ENCODE measurements at regions not wholly inside any gene's neighbourhood (a gene's known extent, or its start where the extent isn't known, plus 50 kb on each side); places are given as distances from the start of the nearest gene placed in this dataset.

DNA sequence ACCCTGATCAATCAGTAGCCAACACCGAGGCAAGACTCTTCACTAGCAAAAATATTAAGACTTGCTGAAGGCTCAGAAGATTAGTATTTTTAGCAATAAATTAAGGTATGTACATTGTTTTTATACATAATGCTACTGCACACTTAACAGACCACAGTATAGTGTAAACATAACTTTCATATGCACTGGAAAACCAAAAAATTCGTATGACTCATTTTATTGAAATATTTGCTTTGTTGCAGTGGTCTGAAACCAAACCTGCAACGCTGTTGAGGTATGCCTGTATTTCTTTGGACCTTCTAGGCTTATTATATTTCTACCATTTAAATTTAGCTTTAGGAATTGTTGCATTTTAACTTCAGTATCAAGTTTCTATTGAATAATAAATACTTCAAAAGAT is 65.8 kb upstream of the BCL9 start:
- H3K4me1 ChIP-seq: no peaks in the 10 kb centered on the region
- no peak for TF ChIP-seq POLR2A (IDR thresholded peaks at IDR 0.05)
- TF ChIP-seq, protein P1, sequence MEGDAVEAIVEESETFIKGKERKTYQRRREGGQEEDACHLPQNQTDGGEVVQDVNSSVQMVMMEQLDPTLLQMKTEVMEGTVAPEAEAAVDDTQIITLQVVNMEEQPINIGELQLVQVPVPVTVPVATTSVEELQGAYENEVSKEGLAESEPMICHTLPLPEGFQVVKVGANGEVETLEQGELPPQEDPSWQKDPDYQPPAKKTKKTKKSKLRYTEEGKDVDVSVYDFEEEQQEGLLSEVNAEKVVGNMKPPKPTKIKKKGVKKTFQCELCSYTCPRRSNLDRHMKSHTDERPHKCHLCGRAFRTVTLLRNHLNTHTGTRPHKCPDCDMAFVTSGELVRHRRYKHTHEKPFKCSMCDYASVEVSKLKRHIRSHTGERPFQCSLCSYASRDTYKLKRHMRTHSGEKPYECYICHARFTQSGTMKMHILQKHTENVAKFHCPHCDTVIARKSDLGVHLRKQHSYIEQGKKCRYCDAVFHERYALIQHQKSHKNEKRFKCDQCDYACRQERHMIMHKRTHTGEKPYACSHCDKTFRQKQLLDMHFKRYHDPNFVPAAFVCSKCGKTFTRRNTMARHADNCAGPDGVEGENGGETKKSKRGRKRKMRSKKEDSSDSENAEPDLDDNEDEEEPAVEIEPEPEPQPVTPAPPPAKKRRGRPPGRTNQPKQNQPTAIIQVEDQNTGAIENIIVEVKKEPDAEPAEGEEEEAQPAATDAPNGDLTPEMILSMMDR (IDR thresholded peaks at IDR 0.05): no peak
- H3K27me3 ChIP-seq: no peaks in the 10 kb centered on the region
- no peak overlapping the region for H3K27ac ChIP-seq
- intact Hi-C loops (cut with DNase I; ENCODE audit: low total_unique reads): no loop called here
- H3K9me3 ChIP-seq: no peaks in the 10 kb centered on the region
- no peak for DNase-seq
- H3K36me3 ChIP-seq: no peaks in the 10 kb centered on the region
- H3K4me3 ChIP-seq: no peak overlapping the region

DNA sequence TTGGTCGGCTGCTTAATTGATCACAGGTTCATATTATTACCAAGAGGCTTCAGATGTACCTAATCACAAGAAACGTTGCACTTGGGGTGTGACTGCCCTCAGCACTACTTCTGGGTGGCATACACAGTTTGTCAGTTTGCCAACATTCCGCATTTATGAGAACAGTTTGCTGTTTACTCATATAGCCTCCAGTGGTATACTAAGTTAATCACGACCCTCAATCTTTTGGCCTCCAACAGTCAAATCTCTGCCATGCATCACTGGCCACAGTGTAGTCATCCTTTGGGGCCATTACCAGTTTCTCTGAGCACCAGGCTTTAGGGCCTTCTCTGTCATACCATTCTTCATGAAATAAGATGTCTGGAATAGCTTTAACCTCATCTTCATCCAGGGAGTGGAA is 62.8 kb upstream of the BCL9 start:
- H3K27me3 ChIP-seq: no peaks in the 10 kb centered on the region
- H3K9me3 ChIP-seq: no peaks in the 10 kb centered on the region
- TF ChIP-seq, protein P1 (IDR thresholded peaks at IDR 0.05): no peak
- TF ChIP-seq POLR2A (IDR thresholded peaks at IDR 0.05): no peak
- no peak overlapping the region for H3K27ac ChIP-seq
- H3K4me3 ChIP-seq: no peak overlapping the region
- no peak for DNase-seq
- no peaks in the 10 kb centered on the region for H3K36me3 ChIP-seq
- intact Hi-C loops (cut with DNase I; ENCODE audit: low total_unique reads): no loop called here
- no peaks in the 10 kb centered on the region for H3K4me1 ChIP-seq

DNA sequence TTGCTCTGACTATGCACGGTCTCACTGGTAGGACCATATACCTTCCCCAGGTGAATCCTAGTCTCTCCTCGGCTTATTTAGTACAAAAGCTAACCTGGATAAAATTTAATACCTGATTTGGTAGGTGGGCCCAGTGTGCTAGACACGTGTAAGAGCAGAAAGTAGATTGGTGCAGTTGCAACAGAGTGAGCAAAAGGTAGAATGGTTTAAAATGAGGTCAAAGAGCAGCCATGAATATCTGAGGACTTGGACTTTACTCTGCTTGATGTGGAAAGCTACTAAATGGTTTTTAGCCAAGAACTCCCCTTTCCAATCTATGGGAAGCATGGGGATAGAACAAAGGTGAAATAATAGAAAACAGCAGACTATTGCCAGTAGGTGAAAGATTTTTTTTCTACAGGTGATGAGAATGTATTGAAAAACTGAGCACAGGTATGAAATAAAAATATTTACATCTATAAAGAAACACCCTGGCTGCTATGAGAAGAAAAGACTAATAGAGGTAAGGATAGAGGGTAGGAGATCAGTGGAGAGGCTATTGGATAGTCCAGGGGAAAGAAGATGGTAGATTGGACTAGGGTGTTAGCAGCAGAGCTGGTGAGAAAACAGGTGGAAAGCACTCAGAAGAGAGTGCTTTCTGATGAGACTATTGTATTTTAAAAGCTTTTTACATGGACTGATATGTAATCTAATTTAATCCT is 61.3 kb upstream of the BCL9 start:
- H3K27me3 ChIP-seq: no peaks in the 10 kb centered on the region
- no peak overlapping the region for H3K4me3 ChIP-seq
- H3K36me3 ChIP-seq: no peaks in the 10 kb centered on the region
- TF ChIP-seq, protein P1 (IDR thresholded peaks at IDR 0.05): no peak
- no peak for TF ChIP-seq POLR2A (IDR thresholded peaks at IDR 0.05)
- no peak overlapping the region for H3K27ac ChIP-seq
- no peaks in the 10 kb centered on the region for H3K9me3 ChIP-seq
- DNase-seq: no peak
- no peaks in the 10 kb centered on the region for H3K4me1 ChIP-seq
- intact Hi-C loops (cut with DNase I; ENCODE audit: low total_unique reads): no loop called here

DNA sequence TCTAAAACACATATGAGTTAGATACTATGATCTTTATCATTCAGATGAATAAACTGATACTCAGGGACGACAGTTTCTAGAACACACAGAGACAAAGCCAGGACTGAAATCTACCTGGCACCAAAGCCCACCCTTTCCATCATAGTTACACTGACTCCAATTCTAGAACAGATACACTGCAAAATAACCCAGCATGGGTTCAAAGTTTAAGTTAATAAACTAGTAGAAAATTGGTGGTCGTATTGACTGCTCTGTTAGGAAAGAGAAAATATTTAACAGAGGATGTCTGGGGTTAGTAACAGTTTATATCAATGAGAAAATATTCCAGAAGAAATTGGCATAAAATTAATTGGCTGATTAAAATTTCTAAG is 60.8 kb upstream of the BCL9 start:
- Histone ChIP-seq H3K27ac (no peak overlapping the region), H3K4me3 (no peak overlapping the region), H3K4me1 (no peaks in the 10 kb centered on the region), H3K36me3 (no peaks in the 10 kb centered on the region), H3K27me3 (no peaks in the 10 kb centered on the region), H3K9me3 (no peaks in the 10 kb centered on the region)
- TF ChIP-seq POLR2A (IDR thresholded peaks at IDR 0.05): no peak
- TF ChIP-seq, protein P1 (IDR thresholded peaks at IDR 0.05): no peak
- DNase-seq: no peak
- intact Hi-C loops (cut with DNase I; ENCODE audit: low total_unique reads): no loop called here

DNA sequence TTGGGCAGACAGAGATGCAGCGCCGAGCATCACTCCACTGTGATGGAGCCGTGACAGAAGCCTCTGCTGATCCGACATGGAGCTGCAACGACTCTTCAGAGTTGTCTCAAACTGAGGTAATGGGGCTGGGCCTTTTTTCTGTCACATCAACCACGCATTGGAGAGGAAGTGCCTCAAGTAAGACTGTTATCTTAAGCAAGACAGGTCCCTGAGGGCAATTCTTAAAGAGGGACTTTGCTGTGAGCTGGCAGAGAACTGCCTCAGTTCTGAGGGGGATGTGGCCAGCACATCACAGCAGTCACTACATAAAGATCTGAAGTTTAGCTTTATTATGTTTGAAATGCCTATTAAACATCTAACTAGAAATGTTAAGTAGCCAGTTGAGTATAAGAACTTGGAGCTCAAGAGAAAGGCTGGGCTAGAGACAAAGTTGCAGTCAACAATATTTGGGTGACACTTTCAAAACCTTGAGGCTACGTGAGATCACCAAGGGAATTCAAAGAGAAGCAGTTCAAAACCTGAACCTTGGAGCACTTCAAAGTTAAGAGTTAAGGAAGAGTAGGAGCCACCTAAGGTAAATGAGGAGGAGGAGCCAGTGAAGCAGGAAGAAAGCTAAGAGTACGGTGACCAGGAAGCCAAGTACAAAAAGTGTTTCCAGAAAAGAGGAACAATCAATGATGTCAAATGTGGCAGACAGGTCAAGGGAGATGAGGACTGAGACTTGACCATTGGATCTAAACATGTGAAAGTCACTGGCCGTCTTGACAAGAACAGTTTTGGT is 54.2 kb upstream of the BCL9 start:
- DNase-seq: no peak
- intact Hi-C loops (cut with DNase I; ENCODE audit: low total_unique reads): no loop called here
- Histone ChIP-seq H3K4me1 (no peaks in the 10 kb centered on the region), H3K27ac (no peak overlapping the region), H3K36me3 (no peaks in the 10 kb centered on the region), H3K27me3 (no peaks in the 10 kb centered on the region), H3K9me3 (no peaks in the 10 kb centered on the region), H3K4me3 (no peak overlapping the region)
- TF ChIP-seq, protein P1 (IDR thresholded peaks at IDR 0.05): no peak
- TF ChIP-seq POLR2A (IDR thresholded peaks at IDR 0.05): no peak

All from uterus (tissue), 3 donors.